Esophagus squamous epithelium (tissue), 5 donors: ENCODE measurements at regions not wholly inside any gene's neighbourhood (a gene's known extent, or its start where the extent isn't known, plus 50 kb on each side); places are given as distances from the start of the nearest gene placed in this dataset.

Source experiments
- DNase-seq: peaks from one replicate; lab custom pipeline; 2025; lab: John Stamatoyannopoulos, UW
- H3K27ac ChIP-seq, 4 donors: fragments of 200-600 bp; sonication (generic); one replicate each; pipeline ENCODE4 v1.5.1; 2016 to 2019; ENCODE audit warnings: mild to moderate bottlenecking in 1 of 4
- H3K27me3 ChIP-seq, 4 donors: fragments of 200-600 bp; sonication (generic); 1 replicate in 3 of 4; 2 replicates in 1 of 4; pipeline versions ENCODE4 v1.5.1 to v1.6.0; 2017 to 2021; ENCODE audit warnings: antibody characterized with exemption in 1 of 4
- H3K36me3 ChIP-seq, 3 donors: fragments of 200-600 bp; sonication (generic); one replicate each; pipeline ENCODE4 v1.5.1; 2016 to 2019
- H3K4me1 ChIP-seq, 3 donors: fragments of 200-600 bp; sonication (generic); one replicate each; pipeline ENCODE4 v1.5.1; 2017 to 2019
- H3K4me3 ChIP-seq, 4 donors: fragments of 200-600 bp; sonication (generic); 1 replicate in 3 of 4; 2 replicates in 1 of 4; pipeline ENCODE4 v1.5.1; 2016 to 2019; ENCODE audit warnings: mild to moderate bottlenecking in 2 of 4, moderate library complexity in 1 of 4
- H3K9me3 ChIP-seq, 3 donors: fragments of 200-600 bp; sonication (generic); one replicate each; pipeline ENCODE4 v1.5.1; 2016 to 2019
- POLR2A ChIP-seq, 4 donors: fragments of 450-650 bp; IDR thresholded peaks; one replicate each; pipeline ENCODE4 v1.6.1; 2017; ENCODE audit warnings: antibody characterized with exemption in 4 of 4, mild to moderate bottlenecking in 4 of 4, moderate library complexity in 3 of 4
- WGBS, 2 donors: methylation state at CpG; one replicate each; pipeline ENCODE4 v1.1.5; 2018; 5-methylcytosine and 5-hydroxymethylcytosine counted together
- intact Hi-C: fragments of 100-400 bp; cut with DNase I; formaldehyde crosslinking; loops from one replicate; pipeline ENCODE4 v1.15.0; 2022
- TF ChIP-seq, protein P1 (sequence below), 6 experiments: fragments of 450-650 bp in 4 of 6; fragments of 200-600 bp in 2 of 6; sonication (generic) in 2 of 6; IDR thresholded peaks; one replicate each; pipeline ENCODE4 v1.5.1; 2016 to 2019; ENCODE audit warnings: antibody characterized with exemption in 6 of 6, mild to moderate bottlenecking in 4 of 6, moderate library complexity in 4 of 6
- donor health status: DM: yes; HTN: yes; CAD: no.

DNA sequence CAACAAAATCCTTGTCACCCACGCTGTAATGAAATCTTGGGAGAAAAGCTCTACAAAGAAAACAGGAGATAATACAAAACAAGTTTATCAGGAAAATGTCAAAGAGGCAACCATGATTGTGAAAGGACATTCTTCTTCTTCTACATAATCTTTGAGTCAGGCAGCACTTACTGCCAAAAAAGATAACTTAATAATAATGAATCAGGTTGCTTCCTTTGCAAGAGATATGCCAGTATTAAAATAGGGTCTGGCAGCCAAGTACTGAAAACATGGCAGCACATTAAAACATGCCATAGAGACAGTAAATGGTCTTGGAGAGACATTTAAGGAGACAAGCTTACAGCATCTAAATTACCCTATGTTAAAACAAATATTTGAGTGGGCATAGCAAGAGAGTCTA lies 1573.4 kb downstream of the EFNA5 start:
- Histone ChIP-seq H3K27ac (no peak overlapping the region), H3K36me3 (no peaks in the 10 kb centered on the region), H3K4me1 (no peaks in the 10 kb centered on the region), H3K4me3 (no peak overlapping the region), H3K9me3 (peaks cover 0 to 4% (median 0%) of the 10 kb centered on the region in 3 donors), H3K27me3 (no peaks in the 10 kb centered on the region)
- WGBS, 2 donors: 32 to 38% methylated on average over 1 of the region's 1 CpG
- intact Hi-C loops: no loop called here
- DNase-seq: no peak
- TF ChIP-seq, protein P1, sequence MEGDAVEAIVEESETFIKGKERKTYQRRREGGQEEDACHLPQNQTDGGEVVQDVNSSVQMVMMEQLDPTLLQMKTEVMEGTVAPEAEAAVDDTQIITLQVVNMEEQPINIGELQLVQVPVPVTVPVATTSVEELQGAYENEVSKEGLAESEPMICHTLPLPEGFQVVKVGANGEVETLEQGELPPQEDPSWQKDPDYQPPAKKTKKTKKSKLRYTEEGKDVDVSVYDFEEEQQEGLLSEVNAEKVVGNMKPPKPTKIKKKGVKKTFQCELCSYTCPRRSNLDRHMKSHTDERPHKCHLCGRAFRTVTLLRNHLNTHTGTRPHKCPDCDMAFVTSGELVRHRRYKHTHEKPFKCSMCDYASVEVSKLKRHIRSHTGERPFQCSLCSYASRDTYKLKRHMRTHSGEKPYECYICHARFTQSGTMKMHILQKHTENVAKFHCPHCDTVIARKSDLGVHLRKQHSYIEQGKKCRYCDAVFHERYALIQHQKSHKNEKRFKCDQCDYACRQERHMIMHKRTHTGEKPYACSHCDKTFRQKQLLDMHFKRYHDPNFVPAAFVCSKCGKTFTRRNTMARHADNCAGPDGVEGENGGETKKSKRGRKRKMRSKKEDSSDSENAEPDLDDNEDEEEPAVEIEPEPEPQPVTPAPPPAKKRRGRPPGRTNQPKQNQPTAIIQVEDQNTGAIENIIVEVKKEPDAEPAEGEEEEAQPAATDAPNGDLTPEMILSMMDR (IDR thresholded peaks at IDR 0.05): no peak
- TF ChIP-seq POLR2A (IDR thresholded peaks at IDR 0.05): no peak

DNA sequence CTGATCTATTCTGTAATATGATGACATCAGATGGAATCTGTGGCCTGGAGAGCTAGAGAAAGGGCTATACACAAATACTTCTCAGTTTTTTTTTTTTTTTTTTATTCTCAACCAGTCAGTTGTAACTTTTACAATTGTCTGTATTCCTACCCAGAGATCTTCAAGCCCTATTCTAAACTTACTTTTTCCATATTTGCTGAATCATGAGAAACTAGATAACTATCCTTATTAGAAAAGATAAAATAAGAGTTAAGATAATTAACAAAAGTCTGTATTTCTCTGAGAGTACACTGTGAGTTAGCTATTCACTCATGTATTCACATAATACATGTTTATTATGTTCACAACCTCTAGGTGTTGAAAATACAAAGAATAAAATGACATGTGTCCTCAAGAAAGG lies 1575.9 kb downstream of the EFNA5 start:
- H3K4me3 ChIP-seq: no peak overlapping the region
- intact Hi-C loops: no loop called here
- H3K4me1 ChIP-seq: no peaks in the 10 kb centered on the region
- no peaks in the 10 kb centered on the region for H3K36me3 ChIP-seq
- H3K9me3 ChIP-seq: peaks cover 0 to 1% (median 0%) of the 10 kb centered on the region in 3 donors
- no peak for DNase-seq
- no peak overlapping the region for H3K27ac ChIP-seq
- H3K27me3 ChIP-seq: no peaks in the 10 kb centered on the region
- TF ChIP-seq, protein P1 (IDR thresholded peaks at IDR 0.05): no peak
- no peak for TF ChIP-seq POLR2A (IDR thresholded peaks at IDR 0.05)

DNA sequence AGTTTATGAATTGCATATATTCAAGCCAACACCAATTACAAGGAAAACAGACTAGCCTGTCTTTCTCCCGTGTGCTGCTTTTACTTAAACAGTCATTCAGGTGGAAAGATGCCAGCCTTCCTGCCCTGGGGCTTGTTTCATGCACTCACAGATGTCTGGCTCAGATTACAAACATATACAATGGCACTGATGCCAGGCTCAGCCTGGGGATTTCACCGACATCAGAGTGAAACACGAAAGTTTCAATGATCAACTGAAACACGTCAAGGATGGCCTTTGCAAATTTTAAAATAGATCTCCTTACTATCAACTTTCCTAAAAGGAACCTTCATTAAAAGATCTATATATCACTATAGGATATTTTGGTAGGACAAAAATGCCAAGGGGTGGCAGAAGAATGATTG lies 1576.5 kb downstream of the EFNA5 start:
- H3K36me3 ChIP-seq: no peaks in the 10 kb centered on the region
- H3K27ac ChIP-seq: no peak overlapping the region
- no peaks in the 10 kb centered on the region for H3K27me3 ChIP-seq
- no peaks in the 10 kb centered on the region for H3K9me3 ChIP-seq
- DNase-seq: no peak
- intact Hi-C loops: no loop called here
- no peak overlapping the region for H3K4me3 ChIP-seq
- TF ChIP-seq, protein P1 (IDR thresholded peaks at IDR 0.05): no peak
- TF ChIP-seq POLR2A (IDR thresholded peaks at IDR 0.05): no peak
- 32 to 35% methylated on average over 4 of the region's 4 CpGs for WGBS, 2 donors
- no peaks in the 10 kb centered on the region for H3K4me1 ChIP-seq

DNA sequence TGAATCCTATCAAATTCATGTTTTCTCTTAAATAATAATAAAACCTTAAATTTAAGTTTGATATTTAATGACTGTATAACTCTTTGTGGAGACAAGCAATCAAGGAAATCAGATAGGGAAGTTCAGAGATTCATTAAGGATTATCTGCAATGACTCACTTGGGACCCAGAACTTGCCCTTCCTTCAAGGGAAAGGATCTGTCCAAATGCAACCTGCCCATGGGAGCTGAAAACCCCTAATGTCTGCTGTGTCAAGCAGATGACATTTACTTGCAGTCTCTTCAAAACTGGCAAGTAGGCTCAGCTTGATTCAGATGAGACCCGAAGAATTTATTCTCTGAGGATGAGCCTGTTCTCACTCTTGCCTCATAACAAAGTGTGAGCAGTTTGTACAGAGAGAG lies 1577.6 kb downstream of the EFNA5 start:
- no peak for DNase-seq
- H3K36me3 ChIP-seq: no peaks in the 10 kb centered on the region
- no peak overlapping the region for H3K27ac ChIP-seq
- intact Hi-C loops: no loop called here
- H3K4me1 ChIP-seq: no peaks in the 10 kb centered on the region
- no peaks in the 10 kb centered on the region for H3K27me3 ChIP-seq
- 75 to 91% methylated on average over 1 of the region's 1 CpG for WGBS, 2 donors
- no peaks in the 10 kb centered on the region for H3K9me3 ChIP-seq
- H3K4me3 ChIP-seq: no peak overlapping the region
- TF ChIP-seq POLR2A (IDR thresholded peaks at IDR 0.05): no peak
- TF ChIP-seq, protein P1 (IDR thresholded peaks at IDR 0.05): no peak

DNA sequence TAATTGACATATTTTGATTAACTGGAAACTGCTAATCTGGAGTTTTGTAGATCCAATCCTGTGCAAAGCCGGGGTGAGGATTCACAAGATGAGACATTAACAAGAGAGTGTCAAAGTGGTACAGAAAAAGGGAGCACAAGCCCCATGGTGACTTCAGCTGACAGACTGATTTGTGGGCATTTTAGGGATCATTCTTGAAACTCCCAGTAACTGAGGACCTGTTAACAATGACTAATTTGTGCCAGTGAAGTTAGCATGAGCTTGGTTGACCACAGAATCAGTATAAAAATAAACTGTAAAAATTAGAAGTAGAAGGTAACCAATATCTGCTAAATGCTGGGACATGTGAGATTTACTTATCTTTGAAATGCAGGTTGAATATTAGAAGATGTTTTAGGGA lies 1578.3 kb downstream of the EFNA5 start:
- no peak for DNase-seq
- no peaks in the 10 kb centered on the region for H3K36me3 ChIP-seq
- H3K27ac ChIP-seq: no peak overlapping the region
- H3K4me3 ChIP-seq: no peak overlapping the region
- WGBS, 2 donors: 64 to 80% methylated on average over 1 of the region's 1 CpG
- TF ChIP-seq POLR2A (IDR thresholded peaks at IDR 0.05): no peak
- TF ChIP-seq, protein P1 (IDR thresholded peaks at IDR 0.05): no peak
- no peaks in the 10 kb centered on the region for H3K9me3 ChIP-seq
- intact Hi-C loops: no loop called here
- no peaks in the 10 kb centered on the region for H3K4me1 ChIP-seq
- no peaks in the 10 kb centered on the region for H3K27me3 ChIP-seq
